Erythroblast (primary cell): ENCODE measurements at regions not wholly inside any gene's neighbourhood (a gene's known extent, or its start where the extent isn't known, plus 50 kb on each side); places are given as distances from the start of the nearest gene placed in this dataset.

Experiments
- GATA1 ChIP-seq: IDR thresholded peaks from 2 replicates; pipeline ENCODE4 v1.6.1; 2011; ENCODE audit warnings: low read depth, mild to moderate bottlenecking, control low read depth, low read length, moderate library complexity
- POLR2A ChIP-seq: IDR thresholded peaks from 2 replicates; pipeline ENCODE4 v1.6.1; 2011; ENCODE audit warnings: mild to moderate bottlenecking, low read length

- TF ChIP-seq POLR2A (no peak), GATA1 (no peak)
Measured at GRCh38 chr15:35756623-35757022, 210.7 kb upstream of the DPH6 start.
